WTC11 (cell line): ENCODE measurements at regions not wholly inside any gene's neighbourhood (a gene's known extent, or its start where the extent isn't known, plus 50 kb on each side); places are given as distances from the start of the nearest gene placed in this dataset.

ENCODE experiments used
- ATAC-seq: fragments of 200-7000 bp; cut with Tn5 transposase; 2 replicates; pipeline ENCODE4 v1.10.0; 2021; ENCODE audit warnings: mild to moderate bottlenecking, moderate library complexity
- CTCF ChIA-PET: fragments of 300-600 bp; sonication (Branson Sonifier 250); formaldehyde crosslinking; loops from one replicate; lab custom pipeline; 2021; ENCODE audit warnings: antibody characterized with exemption; lab: Charles Lee
- POLR2A ChIA-PET: fragments of 350-600 bp; sonication (Branson Sonifier 250); formaldehyde crosslinking; loops from one replicate; lab custom pipeline; 2021; ENCODE audit warnings: antibody characterized with exemption; lab: Charles Lee
- DNase-seq: peaks from one replicate; pipeline ENCODE4 v3.0.0; 2021; ENCODE audit warnings: low spot score
- H3K27ac Mint-ChIP-seq: 2 replicates; pipeline ENCODE4 v1.8.0; 2021; ENCODE audit warnings: mixed read lengths
- H3K27me3 Mint-ChIP-seq: 2 replicates; pipeline ENCODE4 v1.8.0; 2021; ENCODE audit warnings: low read depth, mild to moderate bottlenecking, moderate library complexity, mixed read lengths
- H3K36me3 Mint-ChIP-seq: 2 replicates; pipeline ENCODE4 v1.8.0; 2021; ENCODE audit warnings: mixed read lengths
- H3K4me1 Mint-ChIP-seq: 2 replicates; pipeline ENCODE4 v1.8.0; 2022; ENCODE audit warnings: mixed read lengths
- H3K4me3 Mint-ChIP-seq: 2 replicates; pipeline ENCODE4 v1.8.0; 2021; ENCODE audit warnings: mild to moderate bottlenecking, moderate library complexity, mixed read lengths
- H3K9me3 Mint-ChIP-seq: 2 replicates; pipeline ENCODE4 v1.8.0; 2021; ENCODE audit warnings: mixed read lengths
- FOXJ3 ChIP-seq: sonication (generic); formaldehyde crosslinking; IDR thresholded peaks from 2 replicates; pipeline ENCODE4 v1.9.0; 2021; ENCODE audit warnings: missing genetic modification reagents, mild to moderate bottlenecking, borderline replicate concordance
- GABPB1 ChIP-seq: sonication (generic); formaldehyde crosslinking; IDR thresholded peaks from 2 replicates; pipeline ENCODE4 v1.8.1; 2023; ENCODE audit warnings: mild to moderate bottlenecking, missing genetic modification reagents
- GRHL2 ChIP-seq: fragments of 250-450 bp; sonication (Bioruptor Pico); IDR thresholded peaks from 2 replicates; pipeline ENCODE4 v1.8.0; 2022; ENCODE audit warnings: mild to moderate bottlenecking, moderate library complexity; ENCODE audit not compliant: insufficient replicate concordance, severe bottlenecking
- JAZF1 ChIP-seq: fragments of 250-450 bp; sonication (Bioruptor Pico); IDR thresholded peaks from 2 replicates; pipeline ENCODE4 v1.9.0; 2021; ENCODE audit warnings: moderate library complexity, mild to moderate bottlenecking, inconsistent platforms
- MXD4 ChIP-seq: fragments of 250-450 bp; sonication (Bioruptor Pico); IDR thresholded peaks from 2 replicates; pipeline ENCODE4 v1.8.0; 2021; ENCODE audit warnings: mild to moderate bottlenecking, moderate library complexity, borderline replicate concordance
- NFATC4 ChIP-seq: fragments of 250-450 bp; sonication (Bioruptor Pico); IDR thresholded peaks from 2 replicates; pipeline ENCODE4 v1.9.0; 2021; ENCODE audit warnings: mild to moderate bottlenecking
- NFE2L1 ChIP-seq: sonication (generic); formaldehyde crosslinking; IDR thresholded peaks from 2 replicates; pipeline ENCODE4 v1.8.1; 2023; ENCODE audit warnings: missing genetic modification reagents
- NFYB ChIP-seq: sonication (generic); formaldehyde crosslinking; conservative IDR thresholded peaks from 2 replicates; pipeline ENCODE4 v1.8.0; 2022; ENCODE audit warnings: low read depth, missing genetic modification reagents
- NR2C2 ChIP-seq: sonication (generic); formaldehyde crosslinking; IDR thresholded peaks from 2 replicates; pipeline ENCODE4 v1.8.0; 2022; ENCODE audit warnings: mild to moderate bottlenecking, missing genetic modification reagents
- PRRX2 ChIP-seq: fragments of 250-450 bp; sonication (Bioruptor Pico); IDR thresholded peaks from 2 replicates; pipeline ENCODE4 v1.8.0; 2021; ENCODE audit warnings: mild to moderate bottlenecking
- SOX15 ChIP-seq: fragments of 250-450 bp; sonication (Bioruptor Pico); IDR thresholded peaks from 2 replicates; pipeline ENCODE4 v1.9.0; 2021; ENCODE audit warnings: mild to moderate bottlenecking
- TCF7 ChIP-seq: sonication (generic); formaldehyde crosslinking; IDR thresholded peaks from 2 replicates; pipeline ENCODE4 v1.8.0; 2022; ENCODE audit warnings: mild to moderate bottlenecking, low read depth, missing genetic modification reagents, moderate library complexity
- TEAD1 ChIP-seq: sonication (generic); formaldehyde crosslinking; IDR thresholded peaks from 2 replicates; pipeline ENCODE4 v1.8.0; 2022; ENCODE audit warnings: mild to moderate bottlenecking, missing genetic modification reagents
- TEAD4 ChIP-seq: sonication (generic); formaldehyde crosslinking; IDR thresholded peaks from 2 replicates; pipeline ENCODE4 v1.8.0; 2022; ENCODE audit warnings: mild to moderate bottlenecking, missing genetic modification reagents
- ZNF121 ChIP-seq: sonication (generic); formaldehyde crosslinking; IDR thresholded peaks from 2 replicates; pipeline ENCODE4 v1.8.0; 2023; ENCODE audit warnings: missing genetic modification reagents
- ZNF219 ChIP-seq: sonication (generic); formaldehyde crosslinking; IDR thresholded peaks from 2 replicates; pipeline ENCODE4 v1.8.0; 2023; ENCODE audit warnings: missing genetic modification reagents, mild to moderate bottlenecking, borderline replicate concordance
- ZNF263 ChIP-seq: sonication (generic); formaldehyde crosslinking; IDR thresholded peaks from 2 replicates; pipeline ENCODE4 v1.8.1; 2022; ENCODE audit warnings: low read depth, mild to moderate bottlenecking, moderate library complexity, missing genetic modification reagents
- ZNF423 ChIP-seq: fragments of 250-450 bp; sonication (Bioruptor Pico); IDR thresholded peaks from 2 replicates; pipeline ENCODE4 v2.1.2; 2022; ENCODE audit warnings: mild to moderate bottlenecking, moderate library complexity
- TF ChIP-seq, protein P1 (sequence below): sonication (generic); formaldehyde crosslinking; IDR thresholded peaks from 2 replicates; pipeline ENCODE4 v1.8.0; 2023; ENCODE audit warnings: missing genetic modification reagents, mild to moderate bottlenecking, borderline replicate concordance
- TF ChIP-seq, protein P2 (sequence below): fragments of 250-450 bp; sonication (Bioruptor Pico); IDR thresholded peaks from 2 replicates; pipeline ENCODE4 v2.1.2; 2022; ENCODE audit warnings: mild to moderate bottlenecking, moderate library complexity
- TF ChIP-seq, protein P3 (sequence below): sonication (generic); formaldehyde crosslinking; IDR thresholded peaks from 2 replicates; pipeline ENCODE4 v1.8.0; 2023; ENCODE audit warnings: mild to moderate bottlenecking, missing genetic modification reagents
- TF ChIP-seq, protein P4 (sequence below): fragments of 250-450 bp; sonication (Bioruptor Pico); IDR thresholded peaks from 2 replicates; pipeline ENCODE4 v1.9.0; 2021; ENCODE audit warnings: moderate library complexity, mild to moderate bottlenecking, inconsistent platforms, borderline replicate concordance
- TF ChIP-seq, protein P5 (sequence below): sonication (generic); formaldehyde crosslinking; IDR thresholded peaks from 2 replicates; pipeline ENCODE4 v1.8.1; 2022; ENCODE audit warnings: mild to moderate bottlenecking, missing genetic modification reagents, moderate library complexity, borderline replicate concordance
- TF ChIP-seq, protein P6 (sequence below): sonication (generic); formaldehyde crosslinking; IDR thresholded peaks from 2 replicates; pipeline ENCODE4 v1.8.1; 2023; ENCODE audit warnings: mild to moderate bottlenecking, missing genetic modification reagents, borderline replicate concordance

DNA sequence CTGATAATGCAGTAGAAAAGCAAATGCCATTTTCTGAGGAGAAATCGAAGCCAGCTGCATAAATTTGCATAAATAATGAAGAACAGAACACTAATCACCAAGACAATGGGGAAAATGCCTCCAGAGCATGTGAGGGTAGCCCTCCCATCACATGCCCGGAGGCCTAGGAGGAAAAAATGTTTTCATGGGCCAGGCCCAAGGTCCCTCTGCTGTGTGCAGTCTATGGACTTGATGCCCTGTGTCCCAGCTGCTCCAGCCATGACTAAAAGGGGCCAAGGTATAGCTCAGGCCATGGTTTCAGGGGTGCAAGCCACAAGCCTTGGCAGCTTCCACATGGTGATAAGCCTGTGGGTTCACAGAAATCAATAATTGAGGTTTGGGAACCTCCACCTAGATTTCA lies 164.1 kb downstream of the HAO1 start:
- Mint-ChIP-seq H3K9me3 (peaks cover 61% of the 10 kb centered on the region), H3K4me3 (no peak overlapping the region), H3K27me3 (no peaks in the 10 kb centered on the region), H3K4me1 (peaks cover 9% of the 10 kb centered on the region), H3K36me3 (peaks cover 29% of the 10 kb centered on the region), H3K27ac (no peak overlapping the region)
- ChIA-PET POLR2A (no interaction called here), CTCF (no interaction called here)
- ATAC-seq (no peak), DNase-seq (no peak)
- TF ChIP-seq, protein P1, sequence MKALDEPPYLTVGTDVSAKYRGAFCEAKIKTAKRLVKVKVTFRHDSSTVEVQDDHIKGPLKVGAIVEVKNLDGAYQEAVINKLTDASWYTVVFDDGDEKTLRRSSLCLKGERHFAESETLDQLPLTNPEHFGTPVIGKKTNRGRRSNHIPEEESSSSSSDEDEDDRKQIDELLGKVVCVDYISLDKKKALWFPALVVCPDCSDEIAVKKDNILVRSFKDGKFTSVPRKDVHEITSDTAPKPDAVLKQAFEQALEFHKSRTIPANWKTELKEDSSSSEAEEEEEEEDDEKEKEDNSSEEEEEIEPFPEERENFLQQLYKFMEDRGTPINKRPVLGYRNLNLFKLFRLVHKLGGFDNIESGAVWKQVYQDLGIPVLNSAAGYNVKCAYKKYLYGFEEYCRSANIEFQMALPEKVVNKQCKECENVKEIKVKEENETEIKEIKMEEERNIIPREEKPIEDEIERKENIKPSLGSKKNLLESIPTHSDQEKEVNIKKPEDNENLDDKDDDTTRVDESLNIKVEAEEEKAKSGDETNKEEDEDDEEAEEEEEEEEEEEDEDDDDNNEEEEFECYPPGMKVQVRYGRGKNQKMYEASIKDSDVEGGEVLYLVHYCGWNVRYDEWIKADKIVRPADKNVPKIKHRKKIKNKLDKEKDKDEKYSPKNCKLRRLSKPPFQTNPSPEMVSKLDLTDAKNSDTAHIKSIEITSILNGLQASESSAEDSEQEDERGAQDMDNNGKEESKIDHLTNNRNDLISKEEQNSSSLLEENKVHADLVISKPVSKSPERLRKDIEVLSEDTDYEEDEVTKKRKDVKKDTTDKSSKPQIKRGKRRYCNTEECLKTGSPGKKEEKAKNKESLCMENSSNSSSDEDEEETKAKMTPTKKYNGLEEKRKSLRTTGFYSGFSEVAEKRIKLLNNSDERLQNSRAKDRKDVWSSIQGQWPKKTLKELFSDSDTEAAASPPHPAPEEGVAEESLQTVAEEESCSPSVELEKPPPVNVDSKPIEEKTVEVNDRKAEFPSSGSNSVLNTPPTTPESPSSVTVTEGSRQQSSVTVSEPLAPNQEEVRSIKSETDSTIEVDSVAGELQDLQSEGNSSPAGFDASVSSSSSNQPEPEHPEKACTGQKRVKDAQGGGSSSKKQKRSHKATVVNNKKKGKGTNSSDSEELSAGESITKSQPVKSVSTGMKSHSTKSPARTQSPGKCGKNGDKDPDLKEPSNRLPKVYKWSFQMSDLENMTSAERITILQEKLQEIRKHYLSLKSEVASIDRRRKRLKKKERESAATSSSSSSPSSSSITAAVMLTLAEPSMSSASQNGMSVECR (CRISPR knock-in tag): no peak
- TF ChIP-seq, protein P2, sequence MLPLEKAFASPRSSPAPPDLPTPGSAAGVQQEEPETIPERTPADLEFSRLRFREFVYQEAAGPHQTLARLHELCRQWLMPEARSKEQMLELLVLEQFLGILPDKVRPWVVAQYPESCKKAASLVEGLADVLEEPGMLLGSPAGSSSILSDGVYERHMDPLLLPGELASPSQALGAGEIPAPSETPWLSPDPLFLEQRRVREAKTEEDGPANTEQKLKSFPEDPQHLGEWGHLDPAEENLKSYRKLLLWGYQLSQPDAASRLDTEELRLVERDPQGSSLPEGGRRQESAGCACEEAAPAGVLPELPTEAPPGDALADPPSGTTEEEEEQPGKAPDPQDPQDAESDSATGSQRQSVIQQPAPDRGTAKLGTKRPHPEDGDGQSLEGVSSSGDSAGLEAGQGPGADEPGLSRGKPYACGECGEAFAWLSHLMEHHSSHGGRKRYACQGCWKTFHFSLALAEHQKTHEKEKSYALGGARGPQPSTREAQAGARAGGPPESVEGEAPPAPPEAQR (CRISPR knock-in tag): no peak
- no peak for TF ChIP-seq NFATC4
- no peak for TF ChIP-seq ZNF219 (CRISPR knock-in tag)
- TF ChIP-seq, protein P3, sequence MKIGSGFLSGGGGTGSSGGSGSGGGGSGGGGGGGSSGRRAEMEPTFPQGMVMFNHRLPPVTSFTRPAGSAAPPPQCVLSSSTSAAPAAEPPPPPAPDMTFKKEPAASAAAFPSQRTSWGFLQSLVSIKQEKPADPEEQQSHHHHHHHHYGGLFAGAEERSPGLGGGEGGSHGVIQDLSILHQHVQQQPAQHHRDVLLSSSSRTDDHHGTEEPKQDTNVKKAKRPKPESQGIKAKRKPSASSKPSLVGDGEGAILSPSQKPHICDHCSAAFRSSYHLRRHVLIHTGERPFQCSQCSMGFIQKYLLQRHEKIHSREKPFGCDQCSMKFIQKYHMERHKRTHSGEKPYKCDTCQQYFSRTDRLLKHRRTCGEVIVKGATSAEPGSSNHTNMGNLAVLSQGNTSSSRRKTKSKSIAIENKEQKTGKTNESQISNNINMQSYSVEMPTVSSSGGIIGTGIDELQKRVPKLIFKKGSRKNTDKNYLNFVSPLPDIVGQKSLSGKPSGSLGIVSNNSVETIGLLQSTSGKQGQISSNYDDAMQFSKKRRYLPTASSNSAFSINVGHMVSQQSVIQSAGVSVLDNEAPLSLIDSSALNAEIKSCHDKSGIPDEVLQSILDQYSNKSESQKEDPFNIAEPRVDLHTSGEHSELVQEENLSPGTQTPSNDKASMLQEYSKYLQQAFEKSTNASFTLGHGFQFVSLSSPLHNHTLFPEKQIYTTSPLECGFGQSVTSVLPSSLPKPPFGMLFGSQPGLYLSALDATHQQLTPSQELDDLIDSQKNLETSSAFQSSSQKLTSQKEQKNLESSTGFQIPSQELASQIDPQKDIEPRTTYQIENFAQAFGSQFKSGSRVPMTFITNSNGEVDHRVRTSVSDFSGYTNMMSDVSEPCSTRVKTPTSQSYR: no peak
- no peak for TF ChIP-seq ZNF423 (CRISPR knock-in tag)
- TF ChIP-seq ZNF263: no peak
- no peak for TF ChIP-seq TEAD1 (CRISPR knock-in tag)

DNA sequence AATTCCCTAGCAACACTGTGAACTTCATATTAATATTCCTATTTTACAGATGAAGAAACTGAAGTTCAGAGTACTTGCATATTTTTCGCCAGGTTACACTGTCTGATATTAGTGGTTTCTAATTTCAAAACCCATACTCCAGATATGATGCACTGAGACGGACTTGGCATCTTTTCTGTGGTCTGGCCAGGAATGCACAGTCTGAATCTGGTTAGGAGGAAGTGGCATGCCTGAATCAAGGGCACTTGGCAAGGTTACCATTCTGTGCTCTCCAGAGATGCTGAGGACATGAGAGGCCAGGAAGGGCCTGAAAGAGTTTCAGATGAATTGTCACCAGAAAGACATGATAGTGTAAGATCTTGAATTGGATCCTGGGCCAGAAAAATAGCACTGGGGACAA lies 150.1 kb downstream of the HAO1 start:
- DNase-seq (no peak), ATAC-seq (no peak)
- Mint-ChIP-seq H3K27me3 (no peaks in the 10 kb centered on the region), H3K27ac (no peak overlapping the region), H3K4me3 (no peak overlapping the region), H3K36me3 (no peaks in the 10 kb centered on the region), H3K4me1 (no peaks in the 10 kb centered on the region), H3K9me3 (peaks cover 7% of the 10 kb centered on the region)
- POLR2A ChIA-PET: no interaction called here
- CTCF ChIA-PET: no interaction called here
- no peak for TF ChIP-seq MXD4
- TF ChIP-seq GABPB1 (CRISPR knock-in tag): no peak
- TF ChIP-seq TEAD4 (CRISPR knock-in tag): no peak
- no peak for TF ChIP-seq SOX15 (CRISPR knock-in tag)
- TF ChIP-seq, protein P4, sequence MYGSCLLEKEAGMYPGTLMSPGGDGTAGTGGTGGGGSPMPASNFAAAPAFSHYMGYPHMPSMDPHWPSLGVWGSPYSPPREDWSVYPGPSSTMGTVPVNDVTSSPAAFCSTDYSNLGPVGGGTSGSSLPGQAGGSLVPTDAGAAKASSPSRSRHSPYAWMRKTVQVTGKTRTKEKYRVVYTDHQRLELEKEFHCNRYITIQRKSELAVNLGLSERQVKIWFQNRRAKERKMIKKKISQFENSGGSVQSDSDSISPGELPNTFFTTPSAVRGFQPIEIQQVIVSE (CRISPR knock-in tag): no peak
- TF ChIP-seq PRRX2: no peak
- TF ChIP-seq, protein P5, sequence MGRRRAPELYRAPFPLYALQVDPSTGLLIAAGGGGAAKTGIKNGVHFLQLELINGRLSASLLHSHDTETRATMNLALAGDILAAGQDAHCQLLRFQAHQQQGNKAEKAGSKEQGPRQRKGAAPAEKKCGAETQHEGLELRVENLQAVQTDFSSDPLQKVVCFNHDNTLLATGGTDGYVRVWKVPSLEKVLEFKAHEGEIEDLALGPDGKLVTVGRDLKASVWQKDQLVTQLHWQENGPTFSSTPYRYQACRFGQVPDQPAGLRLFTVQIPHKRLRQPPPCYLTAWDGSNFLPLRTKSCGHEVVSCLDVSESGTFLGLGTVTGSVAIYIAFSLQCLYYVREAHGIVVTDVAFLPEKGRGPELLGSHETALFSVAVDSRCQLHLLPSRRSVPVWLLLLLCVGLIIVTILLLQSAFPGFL (CRISPR knock-in tag): no peak
- TF ChIP-seq, protein P6, sequence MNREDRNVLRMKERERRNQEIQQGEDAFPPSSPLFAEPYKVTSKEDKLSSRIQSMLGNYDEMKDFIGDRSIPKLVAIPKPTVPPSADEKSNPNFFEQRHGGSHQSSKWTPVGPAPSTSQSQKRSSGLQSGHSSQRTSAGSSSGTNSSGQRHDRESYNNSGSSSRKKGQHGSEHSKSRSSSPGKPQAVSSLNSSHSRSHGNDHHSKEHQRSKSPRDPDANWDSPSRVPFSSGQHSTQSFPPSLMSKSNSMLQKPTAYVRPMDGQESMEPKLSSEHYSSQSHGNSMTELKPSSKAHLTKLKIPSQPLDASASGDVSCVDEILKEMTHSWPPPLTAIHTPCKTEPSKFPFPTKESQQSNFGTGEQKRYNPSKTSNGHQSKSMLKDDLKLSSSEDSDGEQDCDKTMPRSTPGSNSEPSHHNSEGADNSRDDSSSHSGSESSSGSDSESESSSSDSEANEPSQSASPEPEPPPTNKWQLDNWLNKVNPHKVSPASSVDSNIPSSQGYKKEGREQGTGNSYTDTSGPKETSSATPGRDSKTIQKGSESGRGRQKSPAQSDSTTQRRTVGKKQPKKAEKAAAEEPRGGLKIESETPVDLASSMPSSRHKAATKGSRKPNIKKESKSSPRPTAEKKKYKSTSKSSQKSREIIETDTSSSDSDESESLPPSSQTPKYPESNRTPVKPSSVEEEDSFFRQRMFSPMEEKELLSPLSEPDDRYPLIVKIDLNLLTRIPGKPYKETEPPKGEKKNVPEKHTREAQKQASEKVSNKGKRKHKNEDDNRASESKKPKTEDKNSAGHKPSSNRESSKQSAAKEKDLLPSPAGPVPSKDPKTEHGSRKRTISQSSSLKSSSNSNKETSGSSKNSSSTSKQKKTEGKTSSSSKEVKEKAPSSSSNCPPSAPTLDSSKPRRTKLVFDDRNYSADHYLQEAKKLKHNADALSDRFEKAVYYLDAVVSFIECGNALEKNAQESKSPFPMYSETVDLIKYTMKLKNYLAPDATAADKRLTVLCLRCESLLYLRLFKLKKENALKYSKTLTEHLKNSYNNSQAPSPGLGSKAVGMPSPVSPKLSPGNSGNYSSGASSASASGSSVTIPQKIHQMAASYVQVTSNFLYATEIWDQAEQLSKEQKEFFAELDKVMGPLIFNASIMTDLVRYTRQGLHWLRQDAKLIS (CRISPR knock-in tag): no peak
- no peak for TF ChIP-seq FOXJ3
- no peak for TF ChIP-seq NFE2L1 (CRISPR knock-in tag)
- TF ChIP-seq GRHL2 (CRISPR knock-in tag): no peak
- no peak for TF ChIP-seq JAZF1 (CRISPR knock-in tag)
- no peak for TF ChIP-seq NFYB (CRISPR knock-in tag)
- no peak for TF ChIP-seq ZNF121 (CRISPR knock-in tag)
- no peak for TF ChIP-seq TCF7 (CRISPR knock-in tag)
- TF ChIP-seq NR2C2 (CRISPR knock-in tag): no peak
